H1 (cell line): ENCODE measurements at regions not wholly inside any gene's neighbourhood (a gene's known extent, or its start where the extent isn't known, plus 50 kb on each side); places are given as distances from the start of the nearest gene placed in this dataset.

Experiments used
- USF2 ChIP-seq: IDR thresholded peaks from 2 replicates; pipeline ENCODE4 v1.6.1; 2011; ENCODE audit warnings: low read length, improper control_type of control experiment
- TF ChIP-seq, protein P1 (sequence below), 3 experiments: IDR thresholded peaks; 1 replicate in 2 of 3; 2 replicates in 1 of 3; pipeline versions ENCODE4 v1.5.1 to v1.6.1; 2011; ENCODE audit warnings: low read length in 3 of 3, mild to moderate bottlenecking in 3 of 3, inconsistent platforms in 2 of 3, low read depth in 1 of 3, moderate library complexity in 1 of 3; ENCODE audit not compliant: insufficient read depth in 1 of 3; ENCODE audit errors: control extremely low read depth in 1 of 3

DNA sequence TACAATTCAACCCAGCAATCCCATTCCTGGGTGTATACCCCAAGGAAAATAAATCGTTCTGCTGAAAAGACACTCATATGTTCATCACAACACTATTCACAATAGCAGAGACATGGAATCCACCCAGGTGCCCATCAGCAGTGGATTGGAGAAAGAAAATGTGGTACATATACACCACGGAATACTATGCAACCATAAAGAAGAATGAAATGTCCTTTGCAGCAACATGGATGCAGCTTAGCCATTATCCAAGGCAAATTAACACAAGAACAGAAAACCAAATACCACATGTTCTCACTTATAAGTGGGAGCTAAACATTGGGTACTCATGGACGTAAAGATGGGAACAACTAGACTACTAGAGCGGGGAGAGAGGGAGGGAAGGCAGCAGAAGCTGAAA, 207.8 kb downstream of the GATA3 start (continued):
- TF ChIP-seq, protein P1, sequence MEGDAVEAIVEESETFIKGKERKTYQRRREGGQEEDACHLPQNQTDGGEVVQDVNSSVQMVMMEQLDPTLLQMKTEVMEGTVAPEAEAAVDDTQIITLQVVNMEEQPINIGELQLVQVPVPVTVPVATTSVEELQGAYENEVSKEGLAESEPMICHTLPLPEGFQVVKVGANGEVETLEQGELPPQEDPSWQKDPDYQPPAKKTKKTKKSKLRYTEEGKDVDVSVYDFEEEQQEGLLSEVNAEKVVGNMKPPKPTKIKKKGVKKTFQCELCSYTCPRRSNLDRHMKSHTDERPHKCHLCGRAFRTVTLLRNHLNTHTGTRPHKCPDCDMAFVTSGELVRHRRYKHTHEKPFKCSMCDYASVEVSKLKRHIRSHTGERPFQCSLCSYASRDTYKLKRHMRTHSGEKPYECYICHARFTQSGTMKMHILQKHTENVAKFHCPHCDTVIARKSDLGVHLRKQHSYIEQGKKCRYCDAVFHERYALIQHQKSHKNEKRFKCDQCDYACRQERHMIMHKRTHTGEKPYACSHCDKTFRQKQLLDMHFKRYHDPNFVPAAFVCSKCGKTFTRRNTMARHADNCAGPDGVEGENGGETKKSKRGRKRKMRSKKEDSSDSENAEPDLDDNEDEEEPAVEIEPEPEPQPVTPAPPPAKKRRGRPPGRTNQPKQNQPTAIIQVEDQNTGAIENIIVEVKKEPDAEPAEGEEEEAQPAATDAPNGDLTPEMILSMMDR (IDR thresholded peaks at IDR 0.05; ENCODE audit: control extremely low read depth in 1 of 3, insufficient read depth in 1 of 3, low read depth in 1 of 3, low read length in 3 of 3), result no peak
- TF ChIP-seq USF2, result no peak
